Stimulated activated CD8-positive, alpha-beta memory T cell treated with anti-CD3 and anti-CD28 coated beads, Interleukin-12 subunit alpha, Interleukin-12 subunit beta, amount 100 ng/mL, for 24 hours (primary cell): ENCODE measurements at regions not wholly inside any gene's neighbourhood (a gene's known extent, or its start where the extent isn't known, plus 50 kb on each side); places are given as distances from the start of the nearest gene placed in this dataset.
"Not testable (repeated sequence)": the region's sequence is repeated elsewhere in the genome, so short reads cannot be mapped to it uniquely, and the experiment has no call there.

Experiments
- DNase-seq: peaks from one replicate; pipeline ENCODE4 v3.0.0-alpha.2; 2020; ENCODE audit errors: extremely low read depth

DNA sequence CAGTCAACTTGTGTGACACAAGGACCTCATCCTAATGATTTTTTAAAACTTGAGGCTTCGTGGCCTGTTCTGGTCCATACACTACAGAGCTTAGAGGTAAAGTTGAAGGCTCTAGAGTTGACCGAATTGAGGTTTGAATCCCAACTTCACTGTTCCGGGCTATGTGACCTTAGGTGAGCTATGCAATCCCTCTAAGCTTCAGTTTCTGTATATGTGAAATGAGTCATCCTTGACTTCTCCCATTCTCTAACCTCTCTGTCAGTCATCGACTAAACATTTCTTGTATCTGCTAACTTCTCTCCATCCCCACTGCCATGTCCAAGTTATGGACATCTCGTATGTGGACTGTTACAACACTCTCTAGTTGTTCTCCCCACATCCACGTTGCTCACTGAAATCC, 178.2 kb upstream of the TMEM45B start:
- no peak for DNase-seq

GRCh38 chr11:129637983-129638776, 177.5 kb upstream of the TMEM45B start:
- no peak for DNase-seq

DNA sequence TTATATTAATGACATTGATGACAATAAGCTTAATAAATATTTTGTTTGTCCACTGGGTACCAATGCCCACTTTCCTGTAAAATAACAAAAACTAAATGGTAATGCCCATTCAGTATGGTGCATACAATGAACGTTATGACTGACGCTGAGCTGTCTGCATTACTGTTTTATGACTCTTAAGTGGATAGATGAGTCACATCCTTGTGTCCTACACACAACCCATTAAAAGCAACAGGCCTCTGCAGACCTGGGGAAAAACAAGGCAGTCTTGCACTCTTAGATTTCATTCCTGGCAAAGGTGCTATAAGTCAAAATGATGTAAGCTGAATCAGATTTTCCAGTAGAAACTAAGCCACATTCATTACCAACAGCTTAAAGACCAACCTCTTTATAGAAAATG, 176.3 kb upstream of the TMEM45B start:
- DNase-seq: peak; percentile 12

- DNase-seq: no peak
These were observed 175.0 kb upstream of the TMEM45B start for GRCh38 chr11:129640671-129641070.

DNA sequence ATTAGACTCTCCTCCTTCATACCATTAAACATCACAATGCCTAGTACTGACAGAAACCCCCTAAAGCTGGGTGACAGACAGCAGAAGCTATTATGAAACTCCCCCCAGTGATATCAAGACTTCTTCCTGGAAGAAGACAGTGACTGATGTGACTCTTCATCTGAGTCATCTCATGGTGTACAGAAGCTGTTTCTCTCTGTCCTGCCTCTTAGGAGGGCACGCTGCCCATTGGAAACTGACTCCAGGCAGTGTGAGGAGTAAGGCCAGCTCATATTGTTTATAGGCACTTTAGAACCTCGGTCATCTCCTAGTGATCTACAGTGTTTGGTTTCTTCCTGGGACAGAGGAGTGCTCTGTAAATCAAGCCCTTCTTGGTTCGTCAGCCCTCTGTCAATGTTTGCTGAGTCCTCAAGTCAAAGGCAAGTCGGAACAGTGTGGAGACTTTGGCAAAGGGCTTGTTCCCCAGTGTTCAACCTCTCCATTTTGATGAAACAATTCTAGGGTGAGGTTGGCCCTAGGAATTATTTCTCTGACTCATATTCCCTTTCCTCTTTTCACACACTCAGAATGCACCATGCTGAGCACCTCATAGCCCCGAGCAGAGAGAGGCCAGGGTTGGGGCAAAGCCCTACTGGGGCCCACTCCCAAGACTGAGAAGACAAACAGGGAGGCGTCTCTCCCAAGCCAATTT, 172.5 kb upstream of the TMEM45B start:
- DNase-seq: no peak

GRCh38 chr11:129644326-129644725, 171.3 kb upstream of the TMEM45B start:
- no peak for DNase-seq

- DNase-seq: no peak
These were observed 169.7 kb upstream of the TMEM45B start for GRCh38 chr11:129645943-129646342.

- not testable (repeated sequence) for DNase-seq
These were observed 165.6 kb upstream of the TMEM45B start for GRCh38 chr11:129650044-129650443.

DNA sequence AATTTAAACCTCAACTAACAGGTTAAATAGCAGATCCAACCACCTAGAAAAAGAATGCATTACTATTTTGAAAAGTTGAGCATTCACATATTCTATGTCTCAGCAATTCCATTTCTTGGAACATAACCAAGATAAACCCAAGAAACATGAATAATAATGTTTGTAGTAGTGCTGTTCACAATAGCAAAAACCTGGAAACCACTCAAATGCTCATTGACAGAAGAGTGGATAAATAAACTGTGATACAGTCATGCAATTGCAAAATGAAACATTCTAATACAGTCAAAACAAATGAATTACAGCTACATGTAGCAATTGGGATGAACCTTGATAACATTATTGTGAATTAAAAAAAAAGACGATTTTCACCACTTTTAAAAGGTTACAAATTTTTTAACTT, 162.8 kb upstream of the TMEM45B start:
- DNase-seq: no peak

DNA sequence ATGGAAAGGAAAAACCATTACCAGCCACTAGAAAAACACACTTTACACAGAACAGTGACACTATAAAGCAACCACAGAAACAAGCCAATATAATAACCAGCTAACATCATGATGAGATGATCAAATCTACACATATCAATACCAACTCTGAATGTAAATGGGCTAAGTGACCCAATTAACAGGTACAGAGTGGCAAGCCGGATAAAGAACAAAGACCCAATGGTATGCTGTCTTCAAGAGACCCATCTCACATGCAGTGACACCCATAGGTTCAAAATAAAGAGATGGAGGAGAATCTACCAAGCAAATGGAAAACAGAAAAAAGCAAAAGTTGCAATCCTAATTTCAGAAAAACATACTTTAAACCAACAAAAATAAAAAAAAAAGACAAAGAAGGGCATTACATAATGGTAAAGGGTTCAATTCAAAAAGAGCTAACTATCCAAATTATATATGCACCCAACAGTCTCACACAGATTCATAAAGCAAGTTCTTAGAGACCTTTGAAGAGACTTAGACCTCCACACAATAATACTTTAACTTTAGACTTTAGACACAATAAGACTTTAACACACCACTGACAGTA, 160.3 kb upstream of the TMEM45B start:
- DNase-seq: no peak

DNA sequence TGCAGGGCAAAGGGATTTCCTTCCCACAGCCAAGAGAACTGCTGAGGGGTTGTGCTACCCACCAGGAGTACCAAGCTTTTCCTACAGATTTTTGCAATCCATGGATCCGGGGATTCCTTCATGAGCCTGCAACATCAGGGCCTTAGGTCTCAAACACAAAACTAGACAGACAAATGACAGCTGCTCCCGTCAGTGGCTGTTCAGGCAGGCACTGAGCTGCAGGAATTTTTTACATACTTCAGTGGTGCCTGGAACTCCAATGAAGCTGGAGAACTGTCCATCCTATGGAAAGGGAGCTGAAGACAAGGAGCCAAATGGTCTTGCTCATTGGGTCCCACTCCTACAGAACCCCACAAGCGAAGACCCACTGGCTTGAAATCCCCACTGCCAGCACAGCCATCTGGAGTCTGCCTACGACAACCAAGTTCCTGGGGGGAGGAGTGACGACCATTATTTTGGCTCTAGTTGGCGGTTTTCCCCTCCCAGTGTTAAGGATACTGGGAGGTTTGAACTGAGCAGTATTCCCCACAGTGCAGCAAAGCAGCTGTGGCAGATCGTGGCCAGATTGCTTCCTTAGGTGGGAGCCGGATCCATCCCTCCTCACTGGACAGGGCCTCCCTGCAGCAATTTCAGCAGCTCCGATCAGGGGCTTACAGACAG, 157.7 kb upstream of the TMEM45B start:
- no peak for DNase-seq

DNA sequence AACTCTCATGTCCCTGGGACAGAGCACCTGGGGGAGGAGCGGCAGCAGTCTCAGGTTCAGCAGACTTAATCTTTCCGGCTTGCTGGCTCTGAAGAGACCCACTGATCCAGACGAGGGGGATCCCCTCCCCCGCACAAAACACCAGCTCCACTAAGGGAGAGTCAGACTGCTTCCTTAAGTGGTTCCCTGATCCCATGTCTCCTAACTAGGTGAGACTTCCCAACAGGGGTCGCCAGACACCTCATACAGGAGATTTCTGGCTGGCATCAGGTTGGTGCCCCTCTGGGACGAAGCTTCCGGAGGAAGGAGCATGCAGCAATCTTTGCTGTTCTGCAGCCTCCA, 157.2 kb upstream of the TMEM45B start:
- no peak for DNase-seq

- no peak for DNase-seq
These were observed 134.7 kb upstream of the TMEM45B start for GRCh38 chr11:129680907-129681306.

GRCh38 chr11:129681344-129682114, 134.1 kb upstream of the TMEM45B start:
- DNase-seq: no peak

DNA sequence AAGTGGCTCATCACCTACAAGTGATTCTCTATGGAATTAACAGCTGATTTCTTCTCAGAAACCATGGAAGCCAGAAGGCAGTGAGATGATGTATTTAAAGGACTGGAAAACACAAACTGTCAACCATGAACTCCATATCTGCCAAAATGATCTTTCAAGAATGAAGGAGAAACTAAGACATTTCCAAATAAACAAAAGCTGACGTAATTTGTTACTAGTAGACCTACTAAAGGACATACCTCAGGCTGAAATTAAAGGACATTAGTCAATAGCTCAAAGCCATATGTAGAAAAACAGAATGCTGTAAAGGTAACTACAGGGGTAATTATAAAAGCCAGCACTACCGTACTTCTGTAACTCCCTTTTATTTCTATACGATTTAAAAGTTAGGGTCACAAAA, 129.4 kb upstream of the TMEM45B start:
- DNase-seq: no peak

- no peak for DNase-seq
These were observed 124.5 kb upstream of the TMEM45B start for GRCh38 chr11:129691142-129691541.

- DNase-seq: no peak
These were observed 121.1 kb upstream of the TMEM45B start for GRCh38 chr11:129694538-129694937.

DNA sequence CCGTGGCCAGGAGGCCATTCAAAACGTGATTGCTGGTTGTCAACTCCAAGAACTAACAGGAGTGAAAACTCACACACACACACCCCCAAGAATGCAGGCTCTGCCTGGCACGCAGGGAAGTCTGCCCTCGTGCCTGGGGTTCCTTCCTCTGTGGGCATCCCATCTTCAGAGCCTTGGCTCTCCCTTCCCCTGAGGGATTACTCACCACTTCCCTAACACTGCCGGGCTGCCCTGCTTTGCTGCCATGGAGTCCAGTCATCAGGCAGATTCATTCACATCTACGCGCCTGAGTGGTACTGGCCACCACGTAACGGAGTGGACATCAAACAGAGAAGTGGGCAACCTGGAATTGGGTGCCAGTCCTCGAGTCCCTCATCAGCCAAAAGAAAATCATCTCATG, 120.7 kb upstream of the TMEM45B start:
- DNase-seq: no peak

- peak; percentile 31 for DNase-seq
These were observed 119.9 kb upstream of the TMEM45B start for GRCh38 chr11:129695571-129696308.

GRCh38 chr11:129696309-129696989, 119.2 kb upstream of the TMEM45B start:
- no peak for DNase-seq

DNA sequence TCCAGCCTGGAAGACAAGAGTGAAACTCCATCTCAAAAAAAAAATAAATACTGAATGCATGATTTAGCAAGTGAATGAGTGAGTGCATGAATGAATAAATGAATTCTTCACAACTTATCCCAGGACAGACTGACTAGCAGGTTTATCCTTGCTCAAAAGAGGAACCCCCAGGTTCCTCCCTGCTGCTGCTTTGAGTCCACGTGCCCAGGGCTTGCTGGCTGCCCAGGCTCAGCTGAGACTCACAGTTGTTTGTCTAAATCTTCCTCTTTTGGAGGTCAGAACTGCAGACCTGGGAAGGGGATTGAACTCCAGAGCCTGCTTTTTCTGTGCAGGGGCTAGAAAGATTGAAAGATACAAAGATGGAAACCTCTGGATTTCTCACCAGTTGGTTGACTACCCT, 117.4 kb upstream of the TMEM45B start:
- DNase-seq: no peak
